Stimulated activated CD4-positive, alpha-beta T cell treated with anti-CD3 and anti-CD28 coated beads, Interleukin-15, amount 100 ng/mL, for 24 hours (primary cell): ENCODE measurements at regions not wholly inside any gene's neighbourhood (a gene's known extent, or its start where the extent isn't known, plus 50 kb on each side); places are given as distances from the start of the nearest gene placed in this dataset.
"Not testable (repeated sequence)": the region's sequence is repeated elsewhere in the genome, so short reads cannot be mapped to it uniquely, and the experiment has no call there.

Experiments
- DNase-seq: peaks from one replicate; pipeline ENCODE4 v3.0.0-alpha.2; 2020

DNA sequence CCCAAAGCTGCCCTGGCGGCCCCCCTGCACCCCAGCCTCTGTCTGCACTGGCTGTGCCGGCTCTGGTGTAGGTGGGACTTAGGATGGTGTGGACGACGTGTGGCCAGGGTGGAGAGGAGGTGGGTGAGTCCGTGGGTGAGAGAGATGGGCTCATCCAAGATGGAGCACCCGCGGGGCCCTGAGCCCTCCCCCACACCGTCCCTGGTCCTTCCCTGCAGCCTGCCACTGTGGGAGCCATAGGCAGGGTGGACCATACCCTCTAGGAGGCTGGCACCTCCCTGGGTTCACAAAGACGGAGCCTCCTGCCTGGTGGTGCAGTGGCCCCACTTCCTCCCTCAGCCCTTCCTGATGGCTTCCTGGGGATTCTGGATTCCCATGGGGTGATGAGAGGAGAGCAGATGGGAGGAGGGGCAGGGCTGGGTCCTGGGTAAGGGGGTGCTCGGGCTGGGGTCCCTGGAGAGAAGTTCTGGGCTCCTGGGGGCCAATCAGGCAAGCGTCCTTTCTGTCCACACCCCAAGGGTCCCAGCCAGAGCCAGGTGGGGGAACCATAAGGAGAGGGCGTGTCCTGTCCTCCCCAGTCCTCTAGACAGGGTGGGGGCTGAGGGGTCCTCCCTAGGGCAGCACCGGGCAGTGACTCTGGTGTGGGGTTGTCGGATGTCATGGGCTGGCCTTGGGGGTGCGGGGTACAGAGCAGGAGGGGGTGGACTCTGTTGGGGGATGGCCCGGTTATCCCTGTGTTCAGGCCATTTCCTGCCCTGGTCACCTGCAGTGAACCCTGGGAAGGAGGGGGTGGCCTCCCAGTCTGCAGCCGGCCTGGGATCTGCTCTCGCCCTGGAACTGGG, 384.8 kb downstream of the TMEM121 start:
- DNase-seq, result no peak

- DNase-seq, result not testable (repeated sequence)
Measured at GRCh38 chr14:105911848-105912292, 385.5 kb downstream of the TMEM121 start.

GRCh38 chr14:105912641-105913180, 386.3 kb downstream of the TMEM121 start:
- no peak for DNase-seq

- DNase-seq, result no peak
Measured at GRCh38 chr14:105913221-105913620, 386.8 kb downstream of the TMEM121 start.

DNA sequence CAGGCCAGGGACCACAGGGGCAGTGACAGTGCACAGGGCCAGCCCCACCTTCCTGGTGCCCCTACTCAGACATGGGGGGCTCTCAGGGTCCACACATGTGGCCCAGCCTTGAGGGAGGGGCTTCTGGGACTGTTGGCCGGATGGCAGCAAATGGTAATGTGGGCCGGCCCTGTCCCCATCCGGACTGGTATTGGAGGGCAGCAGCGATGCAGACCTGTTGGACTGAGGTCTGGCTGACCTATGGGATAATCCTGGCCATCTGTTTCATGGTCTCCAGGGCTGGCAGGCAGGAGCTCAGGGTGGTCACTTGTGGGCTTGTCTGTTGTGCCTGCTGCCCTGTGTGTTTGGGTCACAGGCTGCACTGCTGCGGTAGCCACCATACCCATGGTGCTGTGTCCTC, 387.5 kb downstream of the TMEM121 start:
- DNase-seq, result no peak

DNA sequence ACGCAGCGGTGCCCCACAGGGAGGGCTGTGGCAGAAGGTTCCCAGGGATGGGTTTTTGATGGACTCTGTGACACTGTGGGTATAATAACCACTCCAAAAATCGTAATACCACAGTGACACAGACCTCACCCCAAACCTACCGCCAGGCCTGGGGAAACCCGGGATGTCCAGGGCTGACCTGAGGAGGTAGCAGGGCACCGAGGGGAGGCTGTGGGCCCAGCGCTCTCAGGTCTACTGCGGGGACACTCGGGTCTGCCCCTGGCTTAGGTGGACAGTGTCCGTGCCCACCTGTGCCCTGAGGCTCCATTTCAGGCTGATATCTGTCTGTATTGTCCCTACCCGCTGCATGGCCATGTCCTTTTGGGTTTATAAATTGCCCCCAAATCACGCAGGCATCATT, 387.9 kb downstream of the TMEM121 start:
- not testable (repeated sequence) for DNase-seq

DNA sequence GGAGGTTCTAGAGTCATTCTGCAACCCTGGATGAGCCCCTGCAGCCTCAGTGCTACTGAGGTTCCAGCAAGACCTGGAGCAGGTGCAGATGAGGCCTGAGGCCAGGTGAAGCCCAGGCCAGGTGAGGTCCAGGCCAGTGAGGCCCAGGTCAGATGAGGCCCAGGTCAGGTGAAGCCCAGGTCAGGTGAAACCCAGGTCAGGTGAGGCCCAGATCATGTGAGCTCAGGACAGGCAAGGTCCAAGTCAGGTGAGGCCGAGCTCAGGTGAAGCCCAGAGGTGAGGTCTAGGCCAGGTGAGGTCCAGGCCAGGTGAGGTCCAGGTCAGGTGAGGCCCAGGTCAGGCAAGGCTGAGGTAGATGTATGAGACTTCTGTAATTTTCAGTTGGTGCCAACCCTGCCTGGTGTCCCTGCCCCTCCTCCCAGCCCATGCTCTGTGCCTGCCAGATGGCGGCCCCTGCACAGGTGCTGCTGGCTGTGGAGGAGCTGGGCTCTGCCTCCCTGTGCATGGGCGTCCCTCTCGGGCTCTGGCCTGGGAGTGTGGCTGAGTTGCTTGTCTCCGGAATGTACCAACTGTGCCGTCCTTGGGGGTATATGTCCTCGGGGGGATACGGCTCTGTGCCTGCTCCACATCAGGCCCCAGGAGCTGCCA, 388.5 kb downstream of the TMEM121 start:
- no peak for DNase-seq

- DNase-seq, result not testable (repeated sequence)
Measured at GRCh38 chr14:105915546-105915945, 389.2 kb downstream of the TMEM121 start.

DNA sequence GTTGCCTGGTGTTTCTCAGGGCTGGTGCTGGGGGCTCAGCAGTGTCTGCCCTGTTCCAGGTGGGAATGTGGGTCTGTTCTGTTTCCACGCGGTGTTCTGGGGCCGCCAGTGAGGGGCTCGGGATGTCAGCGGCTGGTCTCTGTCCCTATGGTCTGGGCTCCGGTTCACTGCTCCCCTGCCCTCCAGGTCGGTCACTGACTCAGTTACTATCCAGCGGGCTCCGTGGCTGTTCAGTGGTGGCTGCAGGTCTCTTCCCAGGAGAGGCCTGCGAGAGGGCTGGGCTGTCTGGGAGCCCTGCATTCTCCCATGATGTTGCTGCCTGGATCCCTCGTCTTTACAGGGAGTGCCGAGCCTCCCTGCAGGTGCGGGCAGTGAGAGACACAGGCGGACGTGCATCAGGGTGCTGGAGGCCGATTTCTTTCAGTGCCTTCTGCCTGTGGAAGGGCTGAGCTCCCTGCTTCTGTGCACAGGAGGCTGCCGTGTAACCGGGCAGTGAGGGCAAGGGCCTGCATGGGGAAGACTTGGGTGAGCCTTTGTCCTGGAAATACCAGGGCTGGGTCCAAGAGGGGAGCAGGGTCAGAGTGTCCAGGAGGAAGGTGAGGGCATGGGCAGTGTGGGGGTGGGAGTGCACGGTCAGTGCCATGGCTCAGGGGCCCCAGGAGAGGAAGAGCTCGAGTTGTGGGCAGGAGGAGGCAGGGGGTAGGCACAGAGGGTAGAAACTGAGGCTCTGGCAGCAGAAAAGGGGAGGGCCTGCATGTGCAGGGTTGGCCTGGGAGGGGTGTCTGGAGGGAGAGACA, 391.0 kb downstream of the TMEM121 start:
- DNase-seq, result not testable (repeated sequence)

DNA sequence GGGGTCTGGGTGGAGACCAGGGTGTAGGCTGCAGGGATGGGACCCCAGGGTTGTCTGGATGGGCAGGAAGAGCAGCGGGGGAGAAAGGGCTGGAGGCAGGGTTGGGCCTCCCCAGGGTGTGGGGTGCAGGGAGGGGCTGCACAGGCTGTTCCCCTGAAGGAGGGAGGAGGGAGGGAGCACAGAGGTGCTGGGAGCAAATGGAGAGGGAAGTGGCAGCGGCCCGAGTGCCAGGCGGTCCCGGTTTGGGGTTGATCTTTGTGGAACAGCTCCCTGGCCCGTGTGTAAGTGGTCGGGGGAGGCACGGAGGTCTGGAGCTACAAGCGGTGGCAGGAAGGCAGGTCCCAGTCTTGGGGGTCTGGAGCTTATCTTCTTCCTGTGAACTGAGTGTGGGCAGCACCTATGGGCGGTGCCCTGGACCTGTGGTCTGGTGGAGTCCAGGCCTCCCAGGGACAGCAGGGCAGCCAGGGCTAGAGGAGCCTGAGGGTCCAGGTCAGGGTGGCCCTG, 391.6 kb downstream of the TMEM121 start:
- DNase-seq, result no peak

DNA sequence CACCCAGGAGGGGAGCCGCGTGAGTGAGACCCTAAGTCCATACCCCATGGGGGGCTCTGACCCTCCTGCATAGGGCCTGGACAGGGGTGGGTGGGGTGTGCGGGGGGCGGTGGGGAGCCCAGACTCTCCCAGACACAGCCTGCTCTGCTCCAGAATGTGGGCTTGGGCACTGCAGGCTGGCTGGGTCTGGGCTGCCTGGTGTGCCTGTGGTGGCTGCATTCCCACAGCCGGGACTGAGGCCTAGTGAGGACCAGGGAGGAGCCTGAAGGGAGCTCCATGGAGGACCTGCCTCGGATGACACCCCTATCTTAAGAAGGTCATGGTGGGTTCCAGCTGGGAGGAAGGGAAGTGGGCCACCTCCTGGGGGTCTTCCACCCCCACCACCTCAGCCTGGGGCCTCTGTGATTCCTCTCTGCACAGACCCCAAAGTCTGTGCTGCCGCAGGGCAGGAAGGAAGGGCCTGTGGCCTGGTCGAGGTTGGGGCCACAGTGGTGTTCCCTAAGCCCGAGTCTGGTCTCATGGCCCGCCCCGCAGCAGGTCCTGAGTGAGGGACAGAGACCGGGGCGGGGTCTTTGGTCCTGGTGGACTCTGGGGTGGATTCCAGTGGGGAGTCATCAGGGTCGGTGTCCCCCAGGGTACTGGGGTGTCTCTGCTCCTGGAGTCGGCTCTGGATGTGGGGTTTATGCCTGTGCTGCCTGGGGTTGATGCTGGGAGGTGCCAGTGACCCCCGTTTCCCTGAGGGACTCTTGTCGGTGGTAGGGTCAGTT, 392.3 kb downstream of the TMEM121 start:
- no peak for DNase-seq

DNA sequence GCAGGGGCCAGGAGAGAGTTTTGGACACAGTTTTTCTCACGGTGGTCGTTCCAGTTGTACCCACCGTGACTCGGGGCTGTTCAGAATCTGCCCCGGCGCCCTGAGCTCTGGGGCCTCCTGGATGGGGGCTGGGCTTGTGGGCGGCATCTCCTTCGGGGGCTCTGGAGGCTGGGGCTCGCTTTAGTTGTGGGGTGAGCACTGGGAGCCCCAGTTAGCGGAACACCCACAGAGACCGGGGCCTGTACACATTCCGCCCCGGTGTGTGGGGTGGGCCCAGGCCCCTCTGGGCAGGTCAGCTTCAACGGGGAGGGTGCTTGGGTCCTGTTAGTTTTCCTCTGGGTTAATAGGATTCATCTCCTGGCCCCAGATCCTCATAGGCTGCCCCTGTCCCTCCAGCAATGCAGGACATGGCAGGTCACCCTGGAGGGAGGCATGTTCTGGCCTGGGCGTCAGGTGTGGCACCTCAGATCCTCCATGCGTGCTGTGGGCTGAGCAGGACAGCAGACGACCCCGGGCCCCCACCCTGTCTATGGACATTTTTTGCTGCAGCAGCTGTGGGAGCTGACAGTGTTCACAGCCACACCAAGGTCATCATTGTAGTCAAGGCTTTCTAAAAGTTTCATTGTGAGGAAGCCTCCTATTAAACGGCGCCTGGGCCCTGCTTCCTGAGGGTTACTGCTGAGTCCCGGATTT, 393.2 kb downstream of the TMEM121 start:
- DNase-seq, result no peak

DNA sequence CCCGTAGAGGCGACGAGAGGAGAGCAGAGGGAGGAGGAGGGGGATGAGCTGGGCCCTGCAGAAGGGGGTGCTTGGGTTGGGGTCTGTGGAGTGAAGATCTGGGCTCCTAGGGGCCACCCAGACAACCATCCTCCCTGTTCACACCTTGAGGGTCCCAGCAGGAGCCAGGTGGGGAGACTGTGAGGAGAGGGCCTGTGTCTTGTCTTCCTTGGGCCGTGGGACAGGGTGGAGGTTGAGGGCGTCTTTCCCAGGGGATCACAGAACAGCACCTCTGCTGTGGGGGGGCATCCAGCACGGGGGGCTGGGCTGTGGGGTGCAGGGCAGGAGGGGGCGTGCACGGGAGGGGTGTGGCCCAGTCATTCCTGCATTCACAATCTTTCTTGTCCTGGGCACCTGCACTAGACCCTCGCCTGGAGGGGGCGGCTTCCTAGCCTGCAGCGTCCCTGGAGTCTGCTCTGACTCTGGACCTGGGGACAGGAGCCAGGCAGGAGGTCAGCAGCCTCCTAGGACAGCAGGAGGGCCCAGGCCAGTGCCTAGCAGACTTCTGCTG, 393.8 kb downstream of the TMEM121 start:
- DNase-seq, result not testable (repeated sequence)

- not testable (repeated sequence) for DNase-seq
Measured at GRCh38 chr14:105920803-105921755, 394.7 kb downstream of the TMEM121 start.

GRCh38 chr14:105921781-105922180, 395.4 kb downstream of the TMEM121 start:
- DNase-seq, result not testable (repeated sequence)

DNA sequence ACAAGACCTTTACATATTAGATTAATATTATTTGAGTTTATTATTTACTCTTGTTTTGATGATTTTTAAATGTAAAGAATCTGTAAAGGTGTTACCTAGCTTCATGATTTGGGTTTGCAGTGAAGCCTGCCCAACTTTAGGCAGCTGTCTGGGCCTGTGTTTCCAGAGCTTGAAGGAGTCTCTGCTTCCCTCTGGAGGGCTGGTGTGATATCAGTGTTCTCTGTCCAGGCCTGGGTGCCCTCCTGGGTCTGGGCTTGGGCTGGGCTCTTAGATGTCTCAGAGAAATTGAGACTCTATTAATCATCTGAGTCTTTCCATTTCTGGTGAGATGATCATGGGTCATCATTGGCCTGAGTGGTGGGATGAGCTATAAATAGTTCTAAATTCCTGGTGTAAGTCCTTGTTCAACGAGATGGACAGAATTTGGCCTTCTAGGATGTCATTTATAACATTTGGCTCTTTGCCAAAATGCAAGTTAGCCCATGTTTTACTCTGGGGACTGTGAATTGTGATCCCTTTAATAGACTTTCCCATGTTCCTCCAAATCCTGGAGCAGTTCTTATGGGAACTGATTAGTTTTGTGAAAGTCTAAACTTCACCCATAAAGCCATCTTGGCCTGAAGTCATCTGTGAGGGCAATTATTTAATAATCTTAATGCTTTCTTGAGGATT, 397.3 kb downstream of the TMEM121 start:
- DNase-seq, result not testable (repeated sequence)

DNA sequence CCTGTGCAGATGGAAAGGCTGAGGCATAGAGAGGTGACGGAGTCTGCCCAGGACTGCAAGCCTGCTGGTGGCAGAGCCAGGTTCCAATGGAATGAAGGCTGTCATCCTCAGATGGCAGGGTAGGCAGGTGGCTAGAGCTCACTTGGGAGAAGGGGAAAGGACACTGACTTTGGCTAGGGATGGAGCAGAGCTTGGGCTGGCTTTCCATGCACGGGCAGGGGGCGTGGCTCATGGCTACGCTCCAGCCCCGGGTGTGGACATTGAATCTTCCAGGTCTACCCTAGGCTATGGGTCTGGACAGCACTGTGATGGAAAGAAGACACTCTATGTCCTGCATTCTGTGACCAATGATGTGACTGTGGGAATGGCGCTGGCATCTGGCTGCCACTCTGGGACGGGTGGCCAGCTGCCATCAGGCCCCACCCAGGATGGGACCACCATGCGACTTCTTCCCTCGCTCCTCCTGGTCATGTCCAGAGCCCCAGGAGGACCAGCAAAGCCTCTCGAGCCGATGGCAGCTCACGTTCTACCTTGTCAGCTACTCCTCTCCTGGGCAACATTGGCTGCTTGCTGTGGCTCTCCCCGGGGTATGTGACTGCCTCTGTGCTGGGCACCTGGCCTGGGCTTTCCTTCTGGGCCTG, 398.7 kb downstream of the TMEM121 start:
- DNase-seq, result no peak

GRCh38 chr14:105925615-105926372, 399.4 kb downstream of the TMEM121 start:
- DNase-seq, result no peak
